Tibial nerve (tissue), 4 donors: ENCODE measurements at regions not wholly inside any gene's neighbourhood (a gene's known extent, or its start where the extent isn't known, plus 50 kb on each side); places are given as distances from the start of the nearest gene placed in this dataset.

Experiments used
- DNase-seq, 2 donors: peaks; one replicate each; pipeline ENCODE4 v3.0.0-alpha.2; 2019; ENCODE audit warnings: low spot score in 2 of 2
- H3K27ac ChIP-seq, 4 donors: fragments of 200-600 bp; sonication (generic) in 3 of 4; one replicate each; pipeline ENCODE4 v1.5.1; 2017 to 2019; ENCODE audit warnings: mild to moderate bottlenecking in 1 of 4
- H3K27me3 ChIP-seq, 2 donors: fragments of 200-600 bp; sonication (generic) in 1 of 2; one replicate each; pipeline versions ENCODE4 v1.5.1 to v1.6.0; 2017 to 2019
- H3K36me3 ChIP-seq, 3 donors: fragments of 200-600 bp; sonication (generic); one replicate each; pipeline ENCODE4 v1.5.1; 2018 to 2019
- H3K4me1 ChIP-seq, 4 donors: fragments of 200-600 bp; sonication (generic) in 3 of 4; one replicate each; pipeline ENCODE4 v1.5.1; 2017 to 2019
- H3K4me3 ChIP-seq, 4 donors: fragments of 200-600 bp; sonication (generic) in 3 of 4; one replicate each; pipeline ENCODE4 v1.5.1; 2017 to 2019; ENCODE audit warnings: mild to moderate bottlenecking in 1 of 4, moderate library complexity in 1 of 4
- H3K9me3 ChIP-seq, 4 donors: fragments of 200-600 bp; sonication (generic) in 3 of 4; one replicate each; pipeline ENCODE4 v1.5.1; 2017 to 2019
- EP300 ChIP-seq, 2 donors: sonication (generic); formaldehyde crosslinking; IDR thresholded peaks; one replicate each; pipeline ENCODE4 v1.6.1; 2017; ENCODE audit warnings: antibody characterized with exemption in 2 of 2, mild to moderate bottlenecking in 1 of 2
- POLR2A ChIP-seq, 2 donors: fragments of 450-650 bp; IDR thresholded peaks; one replicate each; pipeline ENCODE4 v1.6.1; 2017; ENCODE audit warnings: antibody characterized with exemption in 2 of 2, mild to moderate bottlenecking in 2 of 2, moderate library complexity in 2 of 2
- WGBS, 2 donors: methylation state at CpG; one replicate each; pipeline ENCODE4 v1.1.5; 2018; 5-methylcytosine and 5-hydroxymethylcytosine counted together
- TF ChIP-seq, protein P1 (sequence below), 5 experiments: fragments of 200-600 bp in 3 of 5; fragments of 450-650 bp in 2 of 5; sonication (generic) in 3 of 5; IDR thresholded peaks; one replicate each; pipeline ENCODE4 v1.5.1; 2016 to 2019; ENCODE audit warnings: antibody characterized with exemption in 5 of 5, mild to moderate bottlenecking in 3 of 5, moderate library complexity in 2 of 5

GRCh38 chr12:58765076-58765475 is 155.2 kb downstream of the LRIG3 start:
- Histone ChIP-seq H3K36me3 (no peaks in the 10 kb centered on the region), H3K27ac (no peak overlapping the region), H3K9me3 (peaks cover 0 to 13% (median 0%) of the 10 kb centered on the region in 4 donors), H3K4me1 (peaks cover 0 to 3% (median 0%) of the 10 kb centered on the region in 4 donors), H3K4me3 (no peak overlapping the region), H3K27me3 (no peaks in the 10 kb centered on the region)
- no peak for DNase-seq
- WGBS, 2 donors = 49 to 65% methylated on average over 2 of the region's 2 CpGs
- TF ChIP-seq POLR2A (IDR thresholded peaks at IDR 0.05) (no peak), EP300 (IDR thresholded peaks at IDR 0.05) (no peak)
- TF ChIP-seq, protein P1, sequence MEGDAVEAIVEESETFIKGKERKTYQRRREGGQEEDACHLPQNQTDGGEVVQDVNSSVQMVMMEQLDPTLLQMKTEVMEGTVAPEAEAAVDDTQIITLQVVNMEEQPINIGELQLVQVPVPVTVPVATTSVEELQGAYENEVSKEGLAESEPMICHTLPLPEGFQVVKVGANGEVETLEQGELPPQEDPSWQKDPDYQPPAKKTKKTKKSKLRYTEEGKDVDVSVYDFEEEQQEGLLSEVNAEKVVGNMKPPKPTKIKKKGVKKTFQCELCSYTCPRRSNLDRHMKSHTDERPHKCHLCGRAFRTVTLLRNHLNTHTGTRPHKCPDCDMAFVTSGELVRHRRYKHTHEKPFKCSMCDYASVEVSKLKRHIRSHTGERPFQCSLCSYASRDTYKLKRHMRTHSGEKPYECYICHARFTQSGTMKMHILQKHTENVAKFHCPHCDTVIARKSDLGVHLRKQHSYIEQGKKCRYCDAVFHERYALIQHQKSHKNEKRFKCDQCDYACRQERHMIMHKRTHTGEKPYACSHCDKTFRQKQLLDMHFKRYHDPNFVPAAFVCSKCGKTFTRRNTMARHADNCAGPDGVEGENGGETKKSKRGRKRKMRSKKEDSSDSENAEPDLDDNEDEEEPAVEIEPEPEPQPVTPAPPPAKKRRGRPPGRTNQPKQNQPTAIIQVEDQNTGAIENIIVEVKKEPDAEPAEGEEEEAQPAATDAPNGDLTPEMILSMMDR (IDR thresholded peaks at IDR 0.05) = no peak

GRCh38 chr12:58765653-58766512 is 154.4 kb downstream of the LRIG3 start:
- Histone ChIP-seq H3K27ac (no peak overlapping the region), H3K9me3 (peaks cover 0 to 13% (median 0%) of the 10 kb centered on the region in 4 donors), H3K4me3 (no peak overlapping the region), H3K27me3 (no peaks in the 10 kb centered on the region), H3K4me1 (peaks cover 0 to 3% (median 0%) of the 10 kb centered on the region in 4 donors), H3K36me3 (no peaks in the 10 kb centered on the region)
- 59 to 62% methylated on average over 4 of the region's 4 CpGs for WGBS, 2 donors
- DNase-seq = no peak
- TF ChIP-seq, protein P1 (IDR thresholded peaks at IDR 0.05) = no peak
- TF ChIP-seq EP300 (IDR thresholded peaks at IDR 0.05) = no peak
- no peak for TF ChIP-seq POLR2A (IDR thresholded peaks at IDR 0.05)

DNA sequence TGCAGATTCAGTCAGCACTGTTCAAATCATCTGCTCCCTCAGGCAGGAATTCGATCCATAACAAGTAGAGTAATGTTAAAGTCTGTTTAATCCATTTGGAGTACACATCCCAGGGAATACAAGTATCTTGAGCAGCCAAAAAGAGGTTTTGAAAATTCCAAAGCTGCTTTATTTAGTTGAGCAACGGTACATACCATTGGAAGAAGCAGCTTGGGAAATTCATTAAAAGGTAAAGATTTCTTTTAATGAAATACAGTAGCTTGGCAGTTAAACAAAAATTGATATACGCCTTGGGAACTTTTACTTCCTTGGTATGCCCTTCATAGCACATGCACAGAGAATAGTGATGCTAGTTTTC is 153.8 kb downstream of the LRIG3 start:
- TF ChIP-seq, protein P1 (IDR thresholded peaks at IDR 0.05) = no peak
- TF ChIP-seq POLR2A (IDR thresholded peaks at IDR 0.05) (no peak), EP300 (IDR thresholded peaks at IDR 0.05) (no peak)
- peaks cover 0 to 3% (median 0%) of the 10 kb centered on the region in 4 donors for H3K4me1 ChIP-seq
- H3K27me3 ChIP-seq = no peaks in the 10 kb centered on the region
- H3K9me3 ChIP-seq = peaks cover 0 to 13% (median 0%) of the 10 kb centered on the region in 4 donors
- DNase-seq = no peak
- WGBS, 2 donors = 45 to 54% methylated on average over 3 of the region's 3 CpGs
- H3K4me3 ChIP-seq = no peak overlapping the region
- no peak overlapping the region for H3K27ac ChIP-seq
- H3K36me3 ChIP-seq = no peaks in the 10 kb centered on the region

DNA sequence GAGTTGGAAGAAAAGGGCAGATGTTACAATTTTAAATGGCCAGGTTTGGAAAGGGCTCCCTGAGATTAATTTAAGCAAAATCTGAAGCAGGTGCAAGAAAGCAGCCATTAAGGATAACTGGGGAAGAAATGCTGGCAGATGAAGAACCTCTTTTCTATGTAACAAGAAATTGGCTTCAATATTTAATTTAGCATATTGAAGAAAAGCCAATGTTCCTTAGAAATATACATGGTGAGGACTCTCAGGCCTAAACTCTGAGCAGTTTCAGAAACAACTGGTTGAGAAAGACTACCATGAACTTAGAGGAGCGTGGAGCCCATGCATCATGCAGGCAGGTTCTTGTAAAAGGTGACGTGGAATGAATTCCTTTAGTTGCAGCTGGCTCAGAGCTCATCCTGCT is 152.8 kb downstream of the LRIG3 start:
- Histone ChIP-seq H3K4me3 (no peak overlapping the region), H3K27ac (no peak overlapping the region), H3K27me3 (no peaks in the 10 kb centered on the region), H3K9me3 (peaks cover 0 to 13% (median 0%) of the 10 kb centered on the region in 4 donors), H3K4me1 (peaks cover 0 to 3% (median 0%) of the 10 kb centered on the region in 4 donors), H3K36me3 (no peaks in the 10 kb centered on the region)
- 87 to 94% methylated on average over 2 of the region's 2 CpGs for WGBS, 2 donors
- no peak for DNase-seq
- TF ChIP-seq, protein P1 (IDR thresholded peaks at IDR 0.05) = no peak
- TF ChIP-seq POLR2A (IDR thresholded peaks at IDR 0.05) = no peak

GRCh38 chr12:58773986-58774385 is 146.3 kb downstream of the LRIG3 start:
- DNase-seq = no peak
- H3K27ac ChIP-seq = no peak overlapping the region
- peaks cover 0 to 13% (median 0%) of the 10 kb centered on the region in 4 donors for H3K4me1 ChIP-seq
- H3K4me3 ChIP-seq = no peak overlapping the region
- no peaks in the 10 kb centered on the region for H3K36me3 ChIP-seq
- peaks cover 0 to 8% (median 0%) of the 10 kb centered on the region in 4 donors for H3K9me3 ChIP-seq
- TF ChIP-seq, protein P1 (IDR thresholded peaks at IDR 0.05) = no peak
- TF ChIP-seq POLR2A (IDR thresholded peaks at IDR 0.05) = no peak
- TF ChIP-seq EP300 (IDR thresholded peaks at IDR 0.05) = no peak
- H3K27me3 ChIP-seq = no peaks in the 10 kb centered on the region
